ENCODE measurements at regions not wholly inside any gene's neighbourhood (a gene's known extent, or its start where the extent isn't known, plus 50 kb on each side); places are given as distances from the start of the nearest gene placed in this dataset.

DNA sequence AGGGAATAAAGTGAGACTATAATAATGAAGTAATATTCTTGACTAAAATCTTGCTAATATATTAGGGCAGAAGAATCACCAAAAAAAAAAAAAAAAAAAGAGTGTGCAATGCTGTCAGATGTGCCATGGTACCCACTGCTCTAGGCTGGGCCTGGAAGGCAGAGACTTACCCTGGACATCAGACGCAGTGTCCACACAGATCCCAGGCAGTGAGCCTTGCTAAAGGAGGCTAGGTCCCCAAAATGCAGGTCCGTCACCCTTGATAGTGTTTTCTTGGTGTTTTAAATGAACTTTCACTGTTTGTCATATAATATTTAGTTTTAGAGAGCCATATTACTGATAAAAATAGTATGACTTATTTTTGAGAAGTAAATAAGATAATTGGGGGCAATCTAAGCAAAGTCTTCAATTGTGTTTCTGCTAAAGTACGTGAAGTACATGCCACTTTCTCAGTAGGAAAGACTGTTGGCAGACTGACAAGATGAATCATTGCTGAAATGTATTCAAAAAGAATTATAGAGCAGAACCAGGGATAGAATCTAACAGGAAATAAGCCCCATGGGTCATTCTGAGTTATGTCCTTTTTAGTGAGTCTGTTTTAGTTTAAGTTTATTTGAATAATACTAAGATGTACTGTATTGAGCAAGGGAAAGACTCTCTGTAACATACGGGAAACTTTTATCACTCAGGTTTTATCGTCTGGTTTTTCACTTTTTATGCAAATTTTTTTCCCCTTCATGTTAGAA lies 74.6 kb upstream of the PDC start:
- no peak overlapping the region for H3K27ac ChIP-seq
- H3K4me3 ChIP-seq: no peak overlapping the region
- DNase-seq (ENCODE audit: low spot score): no peak
- TF ChIP-seq, protein P1, sequence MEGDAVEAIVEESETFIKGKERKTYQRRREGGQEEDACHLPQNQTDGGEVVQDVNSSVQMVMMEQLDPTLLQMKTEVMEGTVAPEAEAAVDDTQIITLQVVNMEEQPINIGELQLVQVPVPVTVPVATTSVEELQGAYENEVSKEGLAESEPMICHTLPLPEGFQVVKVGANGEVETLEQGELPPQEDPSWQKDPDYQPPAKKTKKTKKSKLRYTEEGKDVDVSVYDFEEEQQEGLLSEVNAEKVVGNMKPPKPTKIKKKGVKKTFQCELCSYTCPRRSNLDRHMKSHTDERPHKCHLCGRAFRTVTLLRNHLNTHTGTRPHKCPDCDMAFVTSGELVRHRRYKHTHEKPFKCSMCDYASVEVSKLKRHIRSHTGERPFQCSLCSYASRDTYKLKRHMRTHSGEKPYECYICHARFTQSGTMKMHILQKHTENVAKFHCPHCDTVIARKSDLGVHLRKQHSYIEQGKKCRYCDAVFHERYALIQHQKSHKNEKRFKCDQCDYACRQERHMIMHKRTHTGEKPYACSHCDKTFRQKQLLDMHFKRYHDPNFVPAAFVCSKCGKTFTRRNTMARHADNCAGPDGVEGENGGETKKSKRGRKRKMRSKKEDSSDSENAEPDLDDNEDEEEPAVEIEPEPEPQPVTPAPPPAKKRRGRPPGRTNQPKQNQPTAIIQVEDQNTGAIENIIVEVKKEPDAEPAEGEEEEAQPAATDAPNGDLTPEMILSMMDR (IDR thresholded peaks at IDR 0.05): no peak

GRCh38 chr1:186534401-186534800 lies 73.5 kb upstream of the PDC start:
- Histone ChIP-seq H3K27ac (no peak overlapping the region), H3K4me3 (no peak overlapping the region)
- TF ChIP-seq, protein P1 (IDR thresholded peaks at IDR 0.05): no peak
- no peak for DNase-seq (ENCODE audit: low spot score)

GRCh38 chr1:186532466-186532865 lies 71.6 kb upstream of the PDC start:
- no peak for DNase-seq (ENCODE audit: low spot score)
- TF ChIP-seq, protein P1 (IDR thresholded peaks at IDR 0.05): no peak
- H3K4me3 ChIP-seq: no peak overlapping the region
- no peak overlapping the region for H3K27ac ChIP-seq

DNA sequence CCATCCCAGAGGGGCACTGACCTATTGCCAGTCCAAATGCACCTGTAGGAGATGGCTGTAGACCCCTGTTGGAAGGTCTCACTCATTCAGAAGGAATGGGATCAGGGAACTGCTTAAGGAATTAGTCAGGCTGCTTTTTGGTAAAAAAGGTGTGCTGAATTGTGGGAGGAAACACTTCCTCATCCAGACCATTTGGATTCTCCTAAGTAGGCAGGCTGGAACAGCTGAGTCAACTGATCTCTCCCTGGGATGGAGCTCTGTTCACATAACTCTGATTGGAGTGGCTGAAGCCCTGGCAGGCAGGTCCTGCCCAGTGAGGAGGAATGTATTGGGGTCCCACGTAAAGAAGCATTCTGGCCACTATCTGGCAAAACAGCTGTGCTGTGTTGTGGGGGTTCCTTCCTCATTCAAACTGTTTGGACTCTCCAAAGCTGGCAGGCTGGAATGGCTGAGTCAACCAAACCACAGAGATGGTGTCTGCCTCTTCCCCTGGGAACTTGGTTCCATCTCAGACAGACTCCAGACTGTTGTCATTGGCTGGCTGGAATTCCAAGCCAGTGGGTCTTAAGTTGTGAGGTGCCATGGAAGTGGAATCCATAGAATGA lies 70.7 kb upstream of the PDC start:
- TF ChIP-seq, protein P1 (IDR thresholded peaks at IDR 0.05): no peak

DNA sequence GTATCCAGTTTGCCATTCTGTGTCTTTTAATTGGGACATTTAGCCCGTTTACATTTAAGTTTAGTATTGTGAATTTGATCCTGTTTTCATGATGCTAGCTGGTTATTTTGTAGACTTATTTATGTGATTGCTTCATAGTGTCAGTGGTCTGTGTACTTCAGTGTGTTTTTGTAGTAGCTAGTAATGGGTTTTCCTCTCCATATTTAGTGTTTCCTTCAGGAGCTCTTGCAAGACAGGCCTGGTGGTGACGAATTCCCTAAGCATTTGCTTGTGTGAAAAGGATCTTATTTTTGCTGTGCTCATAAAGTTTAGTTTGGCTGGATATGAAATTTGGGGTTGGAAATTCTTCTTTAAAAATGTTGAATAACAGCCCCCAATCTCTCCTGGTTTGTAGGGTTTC lies 69.2 kb upstream of the PDC start:
- TF ChIP-seq, protein P1 (IDR thresholded peaks at IDR 0.05): no peak
- Histone ChIP-seq H3K27ac (no peak overlapping the region), H3K4me3 (no peak overlapping the region)
- DNase-seq (ENCODE audit: low spot score): no peak

More for the DNA sequence above, 70.7 kb upstream of the PDC start:
- DNase-seq (ENCODE audit: low spot score): no peak
- H3K27ac ChIP-seq: no peak overlapping the region
- no peak overlapping the region for H3K4me3 ChIP-seq

GRCh38 chr1:186519982-186520381 lies 59.1 kb upstream of the PDC start:
- DNase-seq (ENCODE audit: low spot score): no peak
- TF ChIP-seq, protein P1 (IDR thresholded peaks at IDR 0.05): no peak
- H3K27ac ChIP-seq: no peak overlapping the region
- H3K4me3 ChIP-seq: no peak overlapping the region

- Histone ChIP-seq H3K4me3 (no peak overlapping the region), H3K27ac (no peak overlapping the region)
- TF ChIP-seq, protein P1 (IDR thresholded peaks at IDR 0.05): no peak
- no peak for DNase-seq (ENCODE audit: low spot score)
Observed at GRCh38 chr1:186518822-186519381, 58.0 kb upstream of the PDC start.
